ENCODE measurements at regions not wholly inside any gene's neighbourhood (a gene's known extent, or its start where the extent isn't known, plus 50 kb on each side); places are given as distances from the start of the nearest gene placed in this dataset.

DNA sequence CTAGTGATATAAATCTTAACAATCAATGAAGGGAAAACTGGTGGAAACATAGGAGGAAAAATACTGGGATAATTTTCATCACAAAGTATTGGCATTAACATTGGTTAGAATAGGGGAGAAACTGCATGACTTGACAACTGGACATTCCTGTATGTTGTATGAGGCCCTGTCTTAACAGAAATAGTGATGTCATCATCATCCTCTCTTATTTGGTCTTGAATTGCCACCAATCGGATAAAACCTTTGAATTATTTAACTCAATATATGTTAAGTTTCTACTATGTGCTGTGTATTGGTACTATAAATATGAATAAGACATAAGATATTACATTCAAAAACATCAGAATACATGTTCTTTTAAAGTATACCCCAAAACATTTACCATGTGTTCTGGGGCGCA, 130.1 kb upstream of the CCDC54 start:
- Histone ChIP-seq H3F3A (replicated peaks; ENCODE audit: insufficient read depth) (no peaks in the 10 kb centered on the region), H2AFZ (ENCODE audit: low read depth) (no peak overlapping the region), H3K9me3 (no peaks in the 10 kb centered on the region), H3K4me2 (no peak overlapping the region), H3K36me3 (replicated peaks in 1 of 2; ENCODE audit: control insufficient read depth in 1 of 2, insufficient read depth in 2 of 2, low read length in 1 of 2) (peaks cover 33 to 37% of the 10 kb centered on the region in 2 experiments), H3K9ac (no peak overlapping the region), H3K27ac (ENCODE audit: low read depth in 2 of 2, low read length in 1 of 2) (no peak overlapping the region), H3K27me3 (ENCODE audit: insufficient read depth) (no peaks in the 10 kb centered on the region), H4K20me1 (ENCODE audit: insufficient read depth) (no peaks in the 10 kb centered on the region), H3K4me3 (ENCODE audit: low read depth in 2 of 2, low read length in 1 of 2) (no peak overlapping the region), H3K79me2 (ENCODE audit: insufficient read depth) (peaks cover 40% of the 10 kb centered on the region), H3K4me1 (ENCODE audit: control insufficient read depth in 1 of 2, insufficient read depth in 2 of 2, low read depth in 1 of 2, low read length in 1 of 2) (peaks cover 0 to 2% of the 10 kb centered on the region in 2 experiments; a peak in 2 of 4 replicates), H3K9me2 (no peaks in the 10 kb centered on the region)
- POLR2A ChIA-PET = no interaction called here
- no peak for TF ChIP-seq ELF1 (IDR thresholded peaks at IDR 0.05)
- no peak for TF ChIP-seq RAD21 (IDR thresholded peaks at IDR 0.05; ENCODE audit: low read length)
- TF ChIP-seq JUND (IDR thresholded peaks at IDR 0.05) = no peak
- no peak for TF ChIP-seq NRF1 (IDR thresholded peaks at IDR 0.05; ENCODE audit: low read depth, low read length)
- TF ChIP-seq GATA2 (CRISPR knock-in tag; IDR thresholded peaks at IDR 0.05) = no peak
- no peak for TF ChIP-seq FOXJ3 (CRISPR knock-in tag; IDR thresholded peaks at IDR 0.05)
- TF ChIP-seq ZBTB33 (IDR thresholded peaks at IDR 0.05; ENCODE audit: borderline replicate concordance, low read depth) = no peak
- no peak for TF ChIP-seq EZH2phosphoT487 (IDR thresholded peaks at IDR 0.05; ENCODE audit: borderline replicate concordance, low read depth)
- no peak for TF ChIP-seq REST (IDR thresholded peaks at IDR 0.05; ENCODE audit: low read depth, low read length)
- no peak for TF ChIP-seq GABPA (IDR thresholded peaks at IDR 0.05; ENCODE audit: low read depth)
- TF ChIP-seq MXI1 (IDR thresholded peaks at IDR 0.05; ENCODE audit: low read depth, low read length) = no peak
- TF ChIP-seq RFX5 (IDR thresholded peaks at IDR 0.05; ENCODE audit: low read length) = no peak
- DNase-seq = no peak
- 97% methylated on average over 2 of the region's 2 CpGs for WGBS (ENCODE audit: low lambda C conversion rate)
- CTCF ChIA-PET = interaction anchor here (1.7 to 3.0 kb wide), 3 partner anchors 11 to 413 kb away, joined by 4 to 15 read pairs (median 10); no protein-coding TSS in a partner anchor

DNA sequence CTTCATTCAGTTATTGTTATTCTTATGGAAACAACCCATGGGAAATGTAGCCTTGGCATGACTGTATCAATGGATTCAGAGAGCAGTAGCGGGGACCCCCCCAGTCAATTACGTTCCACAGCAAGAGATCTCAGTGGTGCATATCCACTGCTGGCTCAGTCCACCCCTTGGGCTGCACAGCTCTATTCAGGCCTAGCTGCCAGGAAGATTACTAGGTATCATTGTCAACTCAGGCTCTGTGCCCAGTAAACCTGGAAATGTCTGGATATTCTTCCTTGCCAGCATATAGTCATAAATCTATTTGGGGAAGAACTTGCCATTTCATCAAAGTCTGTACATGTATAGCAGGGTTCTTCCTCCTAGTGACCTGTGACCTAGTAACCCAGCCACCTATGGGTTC, 128.1 kb upstream of the CCDC54 start:
- POLR2A ChIA-PET = no interaction called here
- Histone ChIP-seq H3K79me2 (ENCODE audit: insufficient read depth) (peaks cover 20% of the 10 kb centered on the region; the same call in 1 of the 2 replicates), H3K9ac (no peak overlapping the region), H3F3A (replicated peaks; ENCODE audit: insufficient read depth) (no peaks in the 10 kb centered on the region), H3K9me2 (no peaks in the 10 kb centered on the region), H4K20me1 (ENCODE audit: insufficient read depth) (no peaks in the 10 kb centered on the region), H3K4me2 (no peak overlapping the region), H3K9me3 (no peaks in the 10 kb centered on the region), H3K27ac (ENCODE audit: low read depth in 2 of 2, low read length in 1 of 2) (no peak overlapping the region), H2AFZ (ENCODE audit: low read depth) (no peak overlapping the region), H3K36me3 (replicated peaks in 1 of 2; ENCODE audit: control insufficient read depth in 1 of 2, insufficient read depth in 2 of 2, low read length in 1 of 2) (peaks cover 33 to 34% of the 10 kb centered on the region in 2 experiments), H3K4me3 (ENCODE audit: low read depth in 2 of 2, low read length in 1 of 2) (no peak overlapping the region), H3K4me1 (ENCODE audit: control insufficient read depth in 1 of 2, insufficient read depth in 2 of 2, low read depth in 1 of 2, low read length in 1 of 2) (peaks cover 0 to 2% of the 10 kb centered on the region in 2 experiments; a peak in 1 of 4 replicates), H3K27me3 (ENCODE audit: insufficient read depth) (no peaks in the 10 kb centered on the region)
- DNase-seq = no peak
- CTCF ChIA-PET = interaction anchor here (1.0 to 3.0 kb wide), 2 partner anchors 23 to 172 kb away, joined by 4 to 15 read pairs; no protein-coding TSS in a partner anchor
- 100% methylated on average over 2 of the region's 2 CpGs for WGBS (ENCODE audit: low lambda C conversion rate)
- TF ChIP-seq TCF12 (IDR thresholded peaks at IDR 0.05) (no peak), ZBTB33 (IDR thresholded peaks at IDR 0.05; ENCODE audit: borderline replicate concordance, low read depth) (no peak), JUND (IDR thresholded peaks at IDR 0.05) (no peak), USF1 (IDR thresholded peaks at IDR 0.05; ENCODE audit: borderline replicate concordance, low read depth) (no peak), RXRA (IDR thresholded peaks at IDR 0.05; ENCODE audit: borderline replicate concordance, low read depth) (no peak), SMC3 (IDR thresholded peaks at IDR 0.05; ENCODE audit: low read depth, low read length) (no peak), REST (IDR thresholded peaks at IDR 0.05; ENCODE audit: low read depth, low read length) (no peak)

All from SK-N-SH (cell line).